Activated naive CD4-positive, alpha-beta T cell treated with anti-CD3 and anti-CD28 coated beads for 36 hours (primary cell): ENCODE measurements at regions not wholly inside any gene's neighbourhood (a gene's known extent, or its start where the extent isn't known, plus 50 kb on each side); places are given as distances from the start of the nearest gene placed in this dataset.

Experiments
- CTCF ChIA-PET: fragments of 350-600 bp; sonication (Branson Sonifier 250); formaldehyde crosslinking; loops from one replicate; lab custom pipeline; 2021; ENCODE audit warnings: antibody characterized with exemption; lab: Charles Lee
- DNase-seq: peaks from one replicate; pipeline ENCODE4 v3.0.0-alpha.2; 2020
- H3K27ac Mint-ChIP-seq: one replicate; pipeline ENCODE4 v1.8.0; 2021; ENCODE audit warnings: mild to moderate bottlenecking, mixed read lengths
- H3K27me3 Mint-ChIP-seq: one replicate; pipeline ENCODE4 v1.8.0; 2021; ENCODE audit warnings: low read depth, mixed read lengths
- H3K36me3 Mint-ChIP-seq: one replicate; pipeline ENCODE4 v1.8.0; 2021; ENCODE audit warnings: low read depth, mixed read lengths
- H3K4me1 Mint-ChIP-seq: one replicate; pipeline ENCODE4 v1.8.0; 2021; ENCODE audit warnings: low read depth, mixed read lengths
- H3K4me3 Mint-ChIP-seq: one replicate; pipeline ENCODE4 v1.8.0; 2021; ENCODE audit warnings: mild to moderate bottlenecking, moderate library complexity, mixed read lengths
- H3K9me3 Mint-ChIP-seq: one replicate; pipeline ENCODE4 v1.8.0; 2021; ENCODE audit warnings: mixed read lengths
- intact Hi-C: fragments of 100-400 bp; cut with micrococcal nuclease; formaldehyde crosslinking; loops from one replicate; pipeline ENCODE4 v1.15.1; 2023

DNA sequence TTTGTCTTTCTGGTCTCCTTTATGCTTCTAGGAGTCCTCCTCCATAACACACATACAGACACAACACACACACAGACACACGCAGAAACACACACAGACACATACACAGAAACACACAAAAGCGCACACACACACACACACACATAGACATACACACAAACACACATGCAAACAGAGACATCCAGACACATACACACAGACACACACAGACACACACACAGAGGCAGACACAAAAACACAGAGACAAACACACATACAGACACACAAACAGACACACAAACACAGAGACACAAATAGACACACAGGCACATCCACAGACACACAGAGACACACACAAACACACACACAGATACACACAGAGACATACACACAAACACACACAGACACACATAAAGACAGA is 220.2 kb downstream of the IRX2 start:
- H3K4me3 Mint-ChIP-seq = no peak overlapping the region
- DNase-seq = no peak
- peaks cover 3% of the 10 kb centered on the region for H3K27me3 Mint-ChIP-seq

DNA sequence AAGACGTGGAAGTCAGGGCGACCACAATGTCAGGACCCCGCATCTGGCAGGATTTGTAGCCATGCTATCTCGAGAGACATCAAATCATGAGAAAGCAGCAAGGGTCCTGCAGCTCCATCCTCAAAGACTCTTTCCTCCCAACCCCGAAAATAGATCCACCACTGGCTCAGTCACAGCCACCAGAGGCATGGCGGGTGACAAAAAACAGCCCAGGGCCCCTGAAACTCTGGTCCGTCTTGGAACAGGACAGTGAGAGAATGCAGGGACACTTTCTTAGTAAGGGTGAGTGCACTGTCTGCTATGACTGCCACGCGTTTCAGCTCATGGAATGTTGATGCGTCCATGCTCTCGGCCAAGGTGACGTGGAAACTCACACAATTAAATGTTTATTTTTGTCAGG is 220.9 kb downstream of the IRX2 start:
- Mint-ChIP-seq H3K27ac (no peak overlapping the region), H3K36me3 (no peaks in the 10 kb centered on the region), H3K4me1 (no peaks in the 10 kb centered on the region), H3K4me3 (no peak overlapping the region), H3K9me3 (no peaks in the 10 kb centered on the region), H3K27me3 (peaks cover 3% of the 10 kb centered on the region)
- intact Hi-C loops = no loop called here
- CTCF ChIA-PET = no interaction called here
- no peak for DNase-seq

More for the DNA sequence above, 220.2 kb downstream of the IRX2 start:
- Mint-ChIP-seq H3K4me1 (no peaks in the 10 kb centered on the region), H3K27ac (no peak overlapping the region), H3K36me3 (no peaks in the 10 kb centered on the region), H3K9me3 (no peaks in the 10 kb centered on the region)
- intact Hi-C loops = no loop called here
- CTCF ChIA-PET = no interaction called here

DNA sequence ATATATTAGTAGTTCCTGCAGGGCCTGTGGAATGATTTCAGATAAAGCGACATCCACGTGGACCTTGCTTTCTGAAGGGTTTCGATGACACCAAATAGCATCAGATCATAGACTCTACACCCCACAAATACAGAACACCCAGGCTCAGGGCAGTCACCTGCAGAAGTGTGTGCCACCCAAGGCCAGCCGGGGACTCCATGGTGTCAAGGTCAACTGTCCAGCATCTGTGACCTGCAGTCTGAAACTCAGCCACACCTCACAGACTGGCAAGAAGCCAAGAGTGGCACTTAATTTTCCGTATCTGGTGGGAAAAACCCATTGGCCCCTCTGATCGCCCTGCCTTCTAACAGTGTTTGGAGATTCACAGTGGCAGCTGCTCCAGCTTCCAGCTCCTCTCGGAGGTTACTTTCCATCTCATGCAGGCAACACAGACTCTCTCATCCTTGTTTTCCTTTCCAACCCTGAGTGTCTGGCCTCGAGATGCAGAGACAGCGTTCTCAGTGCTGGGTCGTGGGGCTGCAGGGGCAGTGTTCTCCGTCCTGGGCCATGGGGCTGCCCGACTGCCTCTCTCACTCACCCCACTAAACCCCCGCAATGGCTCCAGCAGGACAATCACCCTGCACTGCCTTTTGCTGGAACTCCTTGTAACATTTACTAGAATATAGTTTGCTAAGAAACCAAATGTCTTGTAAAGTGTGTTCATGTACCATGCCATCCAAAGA is 221.9 kb downstream of the IRX2 start:
- Mint-ChIP-seq H3K27me3 (peaks cover 3% of the 10 kb centered on the region), H3K27ac (no peak overlapping the region), H3K4me3 (no peak overlapping the region), H3K4me1 (no peaks in the 10 kb centered on the region), H3K36me3 (no peaks in the 10 kb centered on the region), H3K9me3 (no peaks in the 10 kb centered on the region)
- intact Hi-C loops = no loop called here
- no peak for DNase-seq
- CTCF ChIA-PET = no interaction called here

DNA sequence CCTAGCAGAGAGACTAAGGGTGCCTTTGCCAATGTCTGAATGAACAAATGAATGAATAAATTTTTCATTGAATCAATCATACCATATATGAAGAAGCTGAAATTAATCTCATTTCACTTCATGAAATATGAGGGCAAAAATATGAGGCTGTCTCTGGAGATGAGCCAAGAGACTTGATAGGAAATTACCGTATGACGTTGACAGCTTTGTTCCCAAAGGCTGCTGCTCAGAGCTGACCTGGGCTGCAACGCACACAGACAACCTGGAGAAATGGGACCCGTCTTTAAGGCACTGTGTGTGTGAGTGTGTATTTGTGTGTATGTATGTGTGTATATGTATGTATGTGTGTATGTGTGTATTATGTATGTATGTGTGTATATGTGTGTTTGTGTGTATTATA is 226.1 kb downstream of the IRX2 start:
- CTCF ChIA-PET = no interaction called here
- intact Hi-C loops = no loop called here
- no peak for DNase-seq
- no peaks in the 10 kb centered on the region for H3K4me1 Mint-ChIP-seq
- H3K4me3 Mint-ChIP-seq = no peak overlapping the region
- H3K27me3 Mint-ChIP-seq = peaks cover 3% of the 10 kb centered on the region
- no peaks in the 10 kb centered on the region for H3K9me3 Mint-ChIP-seq
- no peaks in the 10 kb centered on the region for H3K36me3 Mint-ChIP-seq
- no peak overlapping the region for H3K27ac Mint-ChIP-seq

DNA sequence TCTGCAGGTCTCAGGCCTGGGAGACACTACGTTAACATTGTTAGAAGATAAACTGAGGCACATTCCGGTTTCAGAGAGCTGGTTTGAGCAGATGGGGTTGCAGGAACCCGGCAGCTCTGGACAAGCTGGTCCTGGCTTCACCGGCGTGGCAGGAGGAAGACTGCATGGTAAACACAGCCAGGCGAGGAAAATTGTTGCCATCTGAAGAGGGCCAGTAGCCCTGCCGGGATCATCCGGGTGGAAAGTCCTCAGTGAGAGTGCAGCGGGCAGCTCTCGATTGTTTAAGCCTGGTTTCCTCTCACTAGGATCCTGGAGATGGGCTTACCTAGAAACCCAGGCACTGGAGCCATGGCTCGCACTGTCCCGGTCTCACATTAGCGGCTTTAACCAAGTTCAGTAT is 226.9 kb downstream of the IRX2 start:
- no peak for DNase-seq
- CTCF ChIA-PET = no interaction called here
- no peaks in the 10 kb centered on the region for H3K36me3 Mint-ChIP-seq
- peaks cover 4% of the 10 kb centered on the region for H3K27me3 Mint-ChIP-seq
- intact Hi-C loops = no loop called here
- no peak overlapping the region for H3K4me3 Mint-ChIP-seq
- H3K4me1 Mint-ChIP-seq = no peaks in the 10 kb centered on the region
- H3K27ac Mint-ChIP-seq = no peak overlapping the region
- H3K9me3 Mint-ChIP-seq = no peaks in the 10 kb centered on the region

DNA sequence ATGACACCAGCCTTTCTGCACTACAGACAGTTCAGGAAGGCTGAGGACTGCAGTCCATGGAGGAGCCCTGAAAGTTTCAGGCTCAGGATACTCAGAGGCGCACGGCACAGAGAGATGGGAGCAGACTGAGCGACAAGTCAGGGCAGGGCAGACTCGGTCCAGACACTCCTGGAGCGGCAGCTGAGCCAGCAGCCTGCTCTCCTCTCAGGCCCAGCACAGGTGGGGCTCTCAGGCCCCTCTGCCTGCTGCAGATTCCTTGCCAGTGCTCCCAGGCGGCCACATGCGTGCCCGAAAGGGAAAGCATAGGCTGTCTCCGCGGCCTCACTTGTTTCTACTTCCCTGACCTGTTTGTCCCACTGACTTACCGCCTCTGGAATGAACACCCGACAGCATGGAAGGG is 228.3 kb downstream of the IRX2 start:
- peaks cover 7% of the 10 kb centered on the region for H3K27me3 Mint-ChIP-seq
- DNase-seq = no peak
- intact Hi-C loops = no loop called here
- H3K36me3 Mint-ChIP-seq = no peaks in the 10 kb centered on the region
- CTCF ChIA-PET = no interaction called here
- no peaks in the 10 kb centered on the region for H3K4me1 Mint-ChIP-seq
- H3K27ac Mint-ChIP-seq = no peak overlapping the region
- no peaks in the 10 kb centered on the region for H3K9me3 Mint-ChIP-seq
- H3K4me3 Mint-ChIP-seq = no peak overlapping the region

DNA sequence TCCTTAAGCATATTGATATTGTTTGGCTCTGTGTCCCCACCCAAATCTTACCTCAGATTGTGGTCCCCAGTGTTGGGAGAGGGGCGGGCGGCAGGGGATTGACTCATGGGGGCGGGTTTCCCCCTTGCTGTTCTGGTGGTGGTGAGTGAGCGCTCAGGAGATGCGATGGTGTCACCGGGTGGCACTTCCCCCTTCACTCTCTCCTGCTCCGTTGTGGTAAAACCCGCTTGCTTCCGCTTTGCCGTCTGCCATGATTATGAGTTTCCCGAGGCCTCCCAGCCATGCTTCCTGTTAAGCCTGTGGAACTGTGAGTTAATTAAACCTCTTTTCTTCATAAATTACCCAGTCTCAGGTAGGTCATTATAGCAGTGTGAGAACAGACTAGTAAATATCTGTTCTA is 229.1 kb downstream of the IRX2 start:
- no peak overlapping the region for H3K27ac Mint-ChIP-seq
- H3K4me1 Mint-ChIP-seq = no peaks in the 10 kb centered on the region
- no peaks in the 10 kb centered on the region for H3K9me3 Mint-ChIP-seq
- no peak for DNase-seq
- intact Hi-C loops = no loop called here
- H3K27me3 Mint-ChIP-seq = peaks cover 6% of the 10 kb centered on the region
- CTCF ChIA-PET = no interaction called here
- no peak overlapping the region for H3K4me3 Mint-ChIP-seq
- no peaks in the 10 kb centered on the region for H3K36me3 Mint-ChIP-seq

DNA sequence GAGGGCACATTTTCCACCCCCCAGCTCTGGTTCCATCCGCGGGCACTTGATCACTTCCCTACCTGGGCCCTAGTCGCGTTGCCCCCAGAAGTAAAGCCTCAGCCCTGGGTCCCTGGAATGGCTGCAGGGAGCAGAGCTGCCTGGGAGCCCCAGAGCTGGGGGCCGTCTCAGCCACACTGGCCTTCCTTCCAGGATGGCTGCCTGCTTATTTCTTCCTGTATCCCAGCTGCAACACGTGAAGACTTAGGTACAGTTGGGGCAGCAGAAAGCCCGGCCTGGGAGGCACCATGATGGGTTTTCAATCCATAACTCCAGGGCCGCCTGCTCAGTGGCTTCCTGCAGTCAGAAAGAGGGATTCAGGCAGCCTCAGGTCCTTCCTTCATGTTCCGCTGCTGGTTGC is 232.3 kb downstream of the IRX2 start:
- Mint-ChIP-seq H3K4me3 (no peak overlapping the region), H3K27me3 (peaks cover 5% of the 10 kb centered on the region), H3K9me3 (no peaks in the 10 kb centered on the region), H3K36me3 (no peaks in the 10 kb centered on the region), H3K4me1 (no peaks in the 10 kb centered on the region), H3K27ac (no peak overlapping the region)
- intact Hi-C loops = no loop called here
- no peak for DNase-seq
- CTCF ChIA-PET = no interaction called here

DNA sequence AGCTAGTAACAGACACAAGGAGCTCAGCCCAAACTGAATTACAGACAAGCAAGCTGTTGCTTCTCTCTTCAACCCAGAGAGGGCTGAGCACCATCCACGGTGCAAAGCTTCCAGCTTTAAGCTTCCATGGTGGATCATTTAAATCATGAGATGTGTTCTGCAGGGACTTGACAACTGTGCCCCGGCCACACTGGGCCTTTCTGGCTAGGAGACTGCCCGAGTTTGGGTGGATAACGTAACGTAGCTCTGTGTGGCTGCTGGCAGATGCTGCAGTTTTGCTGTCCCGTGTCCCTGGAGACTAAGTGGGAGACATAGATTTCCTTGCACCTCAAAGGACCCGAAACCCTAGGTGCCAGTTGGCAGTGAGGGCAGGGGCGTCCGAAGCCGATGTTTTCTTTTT is 234.0 kb downstream of the IRX2 start:
- no peak overlapping the region for H3K4me3 Mint-ChIP-seq
- H3K27ac Mint-ChIP-seq = no peak overlapping the region
- no peaks in the 10 kb centered on the region for H3K9me3 Mint-ChIP-seq
- DNase-seq = no peak
- CTCF ChIA-PET = no interaction called here
- peaks cover 5% of the 10 kb centered on the region for H3K27me3 Mint-ChIP-seq
- intact Hi-C loops = no loop called here
- H3K36me3 Mint-ChIP-seq = no peaks in the 10 kb centered on the region
- H3K4me1 Mint-ChIP-seq = no peaks in the 10 kb centered on the region

DNA sequence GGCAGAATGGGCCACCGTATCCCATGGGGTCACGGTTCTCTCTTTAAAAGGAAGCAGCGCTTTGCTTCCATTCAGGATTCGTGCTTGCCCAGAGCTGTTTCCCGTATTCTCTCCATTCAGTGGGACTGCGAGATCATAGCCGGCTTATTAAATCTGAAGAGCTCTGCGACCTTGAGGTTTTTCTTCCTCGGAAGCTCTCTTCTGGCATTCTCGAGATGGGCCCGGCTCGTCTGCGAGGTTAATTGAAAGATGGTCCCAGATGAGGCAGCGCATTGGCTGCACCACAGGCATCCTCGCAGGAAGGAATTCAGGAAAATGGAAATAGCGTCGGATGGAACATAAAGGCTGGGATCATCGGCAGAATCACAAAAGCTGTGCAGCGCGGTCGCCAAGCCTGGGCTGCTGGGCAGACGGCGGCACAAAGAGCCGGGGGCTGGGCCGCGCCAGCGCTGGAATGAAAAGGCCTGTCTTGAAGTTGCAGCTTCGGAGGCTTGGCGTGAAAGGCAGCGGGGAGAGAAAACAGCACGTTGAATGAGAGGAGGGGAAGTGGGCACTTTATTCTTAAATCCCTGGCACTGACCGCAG is 236.2 kb downstream of the IRX2 start:
- H3K9me3 Mint-ChIP-seq = no peaks in the 10 kb centered on the region
- H3K4me1 Mint-ChIP-seq = no peaks in the 10 kb centered on the region
- intact Hi-C loops = no loop called here
- DNase-seq = no peak
- no peak overlapping the region for H3K27ac Mint-ChIP-seq
- peaks cover 5% of the 10 kb centered on the region for H3K27me3 Mint-ChIP-seq
- CTCF ChIA-PET = no interaction called here
- no peak overlapping the region for H3K4me3 Mint-ChIP-seq
- H3K36me3 Mint-ChIP-seq = no peaks in the 10 kb centered on the region

DNA sequence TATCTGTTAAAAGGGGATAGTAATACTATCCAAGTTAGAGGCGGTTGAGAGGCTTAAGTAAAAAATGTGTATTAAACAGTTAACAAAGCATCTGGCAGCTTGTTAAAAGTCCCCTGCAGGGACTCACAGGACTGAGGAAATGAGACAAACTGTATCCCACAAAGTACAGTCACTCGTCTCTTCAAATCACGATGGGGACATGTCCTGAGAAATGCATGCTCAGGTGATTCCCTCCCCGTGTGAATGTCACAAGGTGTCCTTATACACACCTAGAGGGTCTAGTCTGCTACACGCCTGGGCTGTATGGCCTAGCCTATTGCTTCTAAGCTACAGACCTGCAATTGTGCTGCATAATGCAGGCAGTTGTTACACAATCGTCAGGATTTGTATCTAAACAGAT is 237.0 kb downstream of the IRX2 start:
- CTCF ChIA-PET = no interaction called here
- Mint-ChIP-seq H3K27ac (no peak overlapping the region), H3K27me3 (peaks cover 5% of the 10 kb centered on the region), H3K4me1 (no peaks in the 10 kb centered on the region), H3K4me3 (no peak overlapping the region), H3K36me3 (no peaks in the 10 kb centered on the region), H3K9me3 (no peaks in the 10 kb centered on the region)
- DNase-seq = no peak
- intact Hi-C loops = no loop called here

DNA sequence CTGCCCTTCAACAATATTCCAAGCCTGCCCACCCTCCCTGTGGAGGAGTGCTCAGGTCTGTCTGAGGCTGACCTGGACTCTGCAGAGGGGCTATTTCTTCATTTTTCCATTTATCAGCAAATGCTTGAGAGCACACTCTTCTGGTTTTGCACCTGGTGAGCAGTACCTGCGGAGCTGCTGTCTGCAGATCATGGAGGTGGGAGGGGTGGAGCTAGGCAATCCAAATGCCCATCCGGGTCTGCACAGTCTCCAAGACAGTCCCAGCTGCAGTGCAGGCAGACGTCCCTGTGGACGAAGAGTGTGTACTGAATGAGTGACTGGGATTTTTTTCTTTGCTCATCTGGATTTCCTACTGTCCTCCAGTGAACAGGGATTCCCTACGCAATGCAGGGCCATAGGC is 239.8 kb downstream of the IRX2 start:
- Mint-ChIP-seq H3K4me3 (no peak overlapping the region), H3K9me3 (no peaks in the 10 kb centered on the region)
- CTCF ChIA-PET = no interaction called here

DNA sequence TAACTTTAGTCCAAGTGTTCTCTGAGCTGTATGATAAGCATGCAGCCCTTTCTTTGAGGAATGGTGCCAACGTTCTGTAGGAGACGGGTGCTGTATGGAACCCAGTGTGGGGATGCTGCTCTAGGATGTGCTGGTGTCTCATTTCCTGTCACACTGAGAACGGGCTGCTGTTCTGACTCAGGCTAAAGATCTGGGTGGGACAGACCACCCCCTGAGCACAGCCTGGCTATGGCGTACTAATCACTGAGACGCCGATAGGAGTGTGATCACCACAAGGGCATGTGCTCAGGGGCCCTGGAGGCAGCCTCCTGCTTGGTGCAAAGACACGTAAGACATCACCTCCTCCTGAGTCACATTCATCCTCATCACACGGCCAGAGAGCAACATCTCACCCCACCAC is 240.4 kb downstream of the IRX2 start:
- H3K4me3 Mint-ChIP-seq = no peak overlapping the region
- CTCF ChIA-PET = no interaction called here
- H3K27me3 Mint-ChIP-seq = peaks cover 3% of the 10 kb centered on the region
- H3K4me1 Mint-ChIP-seq = no peaks in the 10 kb centered on the region
- no peak for DNase-seq
- no peaks in the 10 kb centered on the region for H3K9me3 Mint-ChIP-seq
- no peaks in the 10 kb centered on the region for H3K36me3 Mint-ChIP-seq
- intact Hi-C loops = no loop called here
- no peak overlapping the region for H3K27ac Mint-ChIP-seq

More for the DNA sequence above, 239.8 kb downstream of the IRX2 start:
- Mint-ChIP-seq H3K27ac (no peak overlapping the region), H3K27me3 (peaks cover 3% of the 10 kb centered on the region), H3K4me1 (no peaks in the 10 kb centered on the region), H3K36me3 (no peaks in the 10 kb centered on the region)
- no peak for DNase-seq
- intact Hi-C loops = no loop called here
